ENCODE measurements at regions not wholly inside any gene's neighbourhood (a gene's known extent, or its start where the extent isn't known, plus 50 kb on each side); places are given as distances from the start of the nearest gene placed in this dataset.
A peak's percentile ranks its signal among the peaks of the same experiment; 100 is the strongest.

- no TSS peak for BruUV-seq (replicated peaks)
- Histone ChIP-seq H3K36me3 (ENCODE audit: low read depth) (no peaks in the 10 kb centered on the region), H3K27me3 (ENCODE audit: insufficient read depth, low read depth) (no peaks in the 10 kb centered on the region), H3K9me3 (ENCODE audit: insufficient read depth, low read depth) (no peaks in the 10 kb centered on the region), H3K79me2 (ENCODE audit: low read depth) (no peaks in the 10 kb centered on the region), H3K27ac (no peak overlapping the region), H3K4me2 (no peak overlapping the region), H4K20me1 (ENCODE audit: insufficient read depth) (no peaks in the 10 kb centered on the region), H3K9me2 (ENCODE audit: insufficient read depth) (no peaks in the 10 kb centered on the region; the same call in 1 of the 2 replicates), H3K4me1 (replicated peaks; ENCODE audit: insufficient read depth) (no peaks in the 10 kb centered on the region), H3F3A (ENCODE audit: insufficient read depth, low read depth) (no peaks in the 10 kb centered on the region), H3K4me3 (no peak overlapping the region), H2AFZ (no peak overlapping the region)
- intact Hi-C loops (cut with micrococcal nuclease; ENCODE audit: unreplicated experiment) = no loop called here
- no peak for DNase-seq
- TF ChIP-seq EZH2 (IDR thresholded peaks at IDR 0.05; ENCODE audit: low read depth) = no peak
- TF ChIP-seq CTCF (conservative IDR thresholded peaks at IDR 0.05) = no peak
- CTCF ChIA-PET = no interaction called here
- POLR2A ChIA-PET (ENCODE audit: unreplicated experiment) = no interaction called here
Observed at GRCh38 chr14:21874167-21874566, 200.5 kb upstream of the OR4E1 start.

- peak in 1 of 2 experiments; percentile 40 for DNase-seq
- Histone ChIP-seq H3K4me3 (no peak overlapping the region), H4K20me1 (ENCODE audit: insufficient read depth) (no peaks in the 10 kb centered on the region), H3K4me1 (replicated peaks; ENCODE audit: insufficient read depth) (0 out of 2 replicates have a peak, but pooled peaks cover 6% of the 10 kb centered on the region), H3K27ac (no peak overlapping the region), H3K27me3 (ENCODE audit: insufficient read depth, low read depth) (no peaks in the 10 kb centered on the region), H3K79me2 (ENCODE audit: low read depth) (no peaks in the 10 kb centered on the region), H3K9me3 (ENCODE audit: insufficient read depth, low read depth) (no peaks in the 10 kb centered on the region), H3F3A (ENCODE audit: insufficient read depth, low read depth) (no peaks in the 10 kb centered on the region), H3K4me2 (no peak overlapping the region), H3K36me3 (ENCODE audit: low read depth) (no peaks in the 10 kb centered on the region), H3K9me2 (ENCODE audit: insufficient read depth) (no peaks in the 10 kb centered on the region), H2AFZ (no peak overlapping the region)
- ChIA-PET CTCF (no interaction called here), POLR2A (ENCODE audit: unreplicated experiment) (no interaction called here)
- intact Hi-C loops (cut with micrococcal nuclease; ENCODE audit: unreplicated experiment) = loop anchor here (10.0 kb wide), 1 partner anchor 104 kb away; no protein-coding TSS in a partner anchor
- peak; percentile 77 for TF ChIP-seq CTCF (conservative IDR thresholded peaks at IDR 0.05)
- no peak for TF ChIP-seq EZH2 (IDR thresholded peaks at IDR 0.05; ENCODE audit: low read depth)
- no TSS peak for BruUV-seq (replicated peaks)
Observed at GRCh38 chr14:21868442-21869046, 194.9 kb upstream of the OR4E1 start.

- no peak for TF ChIP-seq CTCF (conservative IDR thresholded peaks at IDR 0.05)
- no peak for TF ChIP-seq EZH2 (IDR thresholded peaks at IDR 0.05; ENCODE audit: low read depth)
- H3K4me2 ChIP-seq = no peak overlapping the region
Observed at GRCh38 chr14:21867541-21867940, 193.9 kb upstream of the OR4E1 start.

More at GRCh38 chr14:21867541-21867940, 193.9 kb upstream of the OR4E1 start:
- H3F3A ChIP-seq (ENCODE audit: insufficient read depth, low read depth) = no peaks in the 10 kb centered on the region
- no peaks in the 10 kb centered on the region for H3K79me2 ChIP-seq (ENCODE audit: low read depth)
- H4K20me1 ChIP-seq (ENCODE audit: insufficient read depth) = no peaks in the 10 kb centered on the region
- intact Hi-C loops (cut with micrococcal nuclease; ENCODE audit: unreplicated experiment) = loop anchor here (10.0 kb wide), 1 partner anchor 103 kb away; no protein-coding TSS in a partner anchor
- ChIA-PET POLR2A (ENCODE audit: unreplicated experiment) (no interaction called here), CTCF (no interaction called here)
- H3K4me3 ChIP-seq = no peak overlapping the region
- no peaks in the 10 kb centered on the region for H3K9me2 ChIP-seq (ENCODE audit: insufficient read depth)
- no peaks in the 10 kb centered on the region for H3K9me3 ChIP-seq (ENCODE audit: insufficient read depth, low read depth)
- BruUV-seq (replicated peaks) = no TSS peak
- H3K27me3 ChIP-seq (ENCODE audit: insufficient read depth, low read depth) = no peaks in the 10 kb centered on the region
- 0 out of 2 replicates have a peak, but pooled peaks cover 6% of the 10 kb centered on the region for H3K4me1 ChIP-seq (replicated peaks; ENCODE audit: insufficient read depth)
- no peak for DNase-seq
- no peak overlapping the region for H3K27ac ChIP-seq
- H2AFZ ChIP-seq = no peak overlapping the region
- H3K36me3 ChIP-seq (ENCODE audit: low read depth) = no peaks in the 10 kb centered on the region

Data from PC-9 (cell line).